HL-60 (cell line): ENCODE measurements at regions not wholly inside any gene's neighbourhood (a gene's known extent, or its start where the extent isn't known, plus 50 kb on each side); places are given as distances from the start of the nearest gene placed in this dataset.

Experiments
- CTCF ChIP-seq: IDR thresholded peaks from one replicate; pipeline ENCODE4 v1.5.1; 2011; ENCODE audit warnings: low read length, control low read depth, inconsistent platforms; ENCODE audit not compliant: insufficient read depth
- GABPA ChIP-seq: IDR thresholded peaks from 2 replicates; pipeline ENCODE4 v1.6.1; 2012; ENCODE audit warnings: low read depth
- POLR2AphosphoS5 ChIP-seq: IDR thresholded peaks from 2 replicates; pipeline ENCODE4 v1.6.1; 2012; ENCODE audit warnings: low read depth
- REST ChIP-seq: IDR thresholded peaks from 2 replicates; pipeline ENCODE4 v1.6.1; 2012; ENCODE audit warnings: low read depth; ENCODE audit not compliant: insufficient replicate concordance

- TF ChIP-seq GABPA (no peak), CTCF (no peak), POLR2AphosphoS5 (no peak), REST (no peak)
Observed at GRCh38 chr6:28707387-28708282, 182.0 kb downstream of the GPX5 start.
